ENCODE measurements at regions not wholly inside any gene's neighbourhood (a gene's known extent, or its start where the extent isn't known, plus 50 kb on each side); places are given as distances from the start of the nearest gene placed in this dataset.

DNA sequence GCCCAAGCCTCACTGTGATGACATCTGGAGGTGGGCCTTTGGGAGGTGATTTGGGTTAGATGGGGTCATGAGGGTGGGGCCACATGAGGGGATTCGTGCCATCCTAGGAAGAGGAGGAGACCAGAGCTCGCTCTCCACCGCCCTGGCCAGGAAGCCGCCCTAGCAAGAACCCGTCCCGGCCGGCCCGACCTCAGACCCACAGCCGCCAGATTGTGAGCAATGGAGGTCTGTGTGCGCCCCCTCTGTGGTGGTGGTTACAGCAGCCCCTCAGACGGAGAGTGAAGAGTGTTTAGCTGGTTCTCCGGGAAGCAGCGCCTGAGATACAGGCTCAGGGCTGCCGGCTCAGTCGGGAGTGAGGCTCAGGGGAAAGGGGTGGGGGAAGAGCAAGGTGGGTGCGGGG is 83.3 kb downstream of the RTP5 start:
- TF ChIP-seq CTCF (conservative IDR thresholded peaks at IDR 0.05 in 1 of 2, IDR thresholded peaks at IDR 0.05 in 1 of 2; ENCODE audit: low read depth in 1 of 2, low read length in 2 of 2): no peak
- no peak for TF ChIP-seq EZH2 (IDR thresholded peaks at IDR 0.05; ENCODE audit: low read length, missing control alignments)

Data from fibroblast of lung (primary cell).